ENCODE measurements at regions not wholly inside any gene's neighbourhood (a gene's known extent, or its start where the extent isn't known, plus 50 kb on each side); places are given as distances from the start of the nearest gene placed in this dataset.

DNA sequence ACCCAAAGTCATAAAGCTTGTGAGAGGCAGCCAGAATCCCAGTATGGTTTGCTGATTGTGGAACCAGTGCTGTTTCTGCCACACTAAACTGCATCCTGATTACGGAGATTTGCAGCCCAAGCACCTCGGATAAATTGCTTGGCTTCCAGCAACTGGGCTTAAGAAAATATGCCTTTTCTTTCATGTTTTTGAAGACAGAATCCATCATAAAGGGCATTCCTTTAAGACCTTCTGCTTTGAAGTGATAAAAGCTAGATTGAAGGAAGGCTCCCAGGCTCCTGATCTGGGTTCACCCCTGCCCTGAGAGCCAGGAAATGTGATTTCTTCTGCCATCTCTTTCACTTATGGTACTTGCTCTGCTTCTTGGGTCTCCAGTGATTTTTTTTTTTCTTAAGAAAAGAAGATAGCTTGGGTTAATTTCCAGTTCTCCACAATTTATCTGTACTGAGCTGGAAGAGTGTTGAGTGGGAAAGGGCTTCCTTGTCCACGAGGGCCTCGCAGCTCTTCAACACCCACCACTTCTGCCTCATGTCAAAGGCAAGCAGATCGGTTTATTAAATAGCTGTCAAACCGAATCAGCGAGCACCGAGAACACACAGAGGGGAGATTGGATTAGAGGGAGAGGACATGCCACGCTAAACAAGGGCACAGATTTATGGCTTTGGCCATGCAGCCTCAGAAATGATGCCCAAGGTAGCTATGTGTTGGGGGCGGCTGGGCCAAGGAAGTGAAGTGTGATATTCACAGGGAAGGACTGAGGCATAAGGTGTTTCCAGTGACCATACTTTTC is 94.9 kb upstream of the TBX20 start:
- ATAC-seq (ENCODE audit: insufficient read depth, low read depth) = no peak
- DNase-seq = no peak
- H3K9ac ChIP-seq (ENCODE audit: low read depth, low read length) = no peak overlapping the region
- H3K4me2 ChIP-seq (ENCODE audit: insufficient read depth, low read length) = no peak overlapping the region
- no peaks in the 10 kb centered on the region for H4K20me1 ChIP-seq (ENCODE audit: insufficient read depth, low read length)
- no peak for TF ChIP-seq EZH2 (IDR thresholded peaks at IDR 0.05; ENCODE audit: borderline replicate concordance, low read depth, low read length, severe bottlenecking)
- TF ChIP-seq, protein P1, sequence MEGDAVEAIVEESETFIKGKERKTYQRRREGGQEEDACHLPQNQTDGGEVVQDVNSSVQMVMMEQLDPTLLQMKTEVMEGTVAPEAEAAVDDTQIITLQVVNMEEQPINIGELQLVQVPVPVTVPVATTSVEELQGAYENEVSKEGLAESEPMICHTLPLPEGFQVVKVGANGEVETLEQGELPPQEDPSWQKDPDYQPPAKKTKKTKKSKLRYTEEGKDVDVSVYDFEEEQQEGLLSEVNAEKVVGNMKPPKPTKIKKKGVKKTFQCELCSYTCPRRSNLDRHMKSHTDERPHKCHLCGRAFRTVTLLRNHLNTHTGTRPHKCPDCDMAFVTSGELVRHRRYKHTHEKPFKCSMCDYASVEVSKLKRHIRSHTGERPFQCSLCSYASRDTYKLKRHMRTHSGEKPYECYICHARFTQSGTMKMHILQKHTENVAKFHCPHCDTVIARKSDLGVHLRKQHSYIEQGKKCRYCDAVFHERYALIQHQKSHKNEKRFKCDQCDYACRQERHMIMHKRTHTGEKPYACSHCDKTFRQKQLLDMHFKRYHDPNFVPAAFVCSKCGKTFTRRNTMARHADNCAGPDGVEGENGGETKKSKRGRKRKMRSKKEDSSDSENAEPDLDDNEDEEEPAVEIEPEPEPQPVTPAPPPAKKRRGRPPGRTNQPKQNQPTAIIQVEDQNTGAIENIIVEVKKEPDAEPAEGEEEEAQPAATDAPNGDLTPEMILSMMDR (IDR thresholded peaks at IDR 0.05; ENCODE audit: borderline replicate concordance, extremely low read depth, low read length, poor library complexity, severe bottlenecking) = no peak
- no peaks in the 10 kb centered on the region for H3K4me1 ChIP-seq (ENCODE audit: insufficient read depth, low read length)
- H3K4me3 ChIP-seq (ENCODE audit: low read depth in 1 of 2, low read length in 2 of 2) = no peak overlapping the region
- H3K79me2 ChIP-seq (ENCODE audit: insufficient read depth, low read length) = no peaks in the 10 kb centered on the region
- H3K36me3 ChIP-seq (ENCODE audit: insufficient read depth, low read length) = no peaks in the 10 kb centered on the region
- H3K9me3 ChIP-seq (ENCODE audit: insufficient read depth, low read length, severe bottlenecking) = no peaks in the 10 kb centered on the region
- H3K27me3 ChIP-seq (ENCODE audit: insufficient read depth, low read length, poor library complexity) = peaks cover 3% of the 10 kb centered on the region
- H2AFZ ChIP-seq (ENCODE audit: low read depth, low read length) = no peak overlapping the region
- H3K27ac ChIP-seq (ENCODE audit: low read length) = no peak overlapping the region

DNA sequence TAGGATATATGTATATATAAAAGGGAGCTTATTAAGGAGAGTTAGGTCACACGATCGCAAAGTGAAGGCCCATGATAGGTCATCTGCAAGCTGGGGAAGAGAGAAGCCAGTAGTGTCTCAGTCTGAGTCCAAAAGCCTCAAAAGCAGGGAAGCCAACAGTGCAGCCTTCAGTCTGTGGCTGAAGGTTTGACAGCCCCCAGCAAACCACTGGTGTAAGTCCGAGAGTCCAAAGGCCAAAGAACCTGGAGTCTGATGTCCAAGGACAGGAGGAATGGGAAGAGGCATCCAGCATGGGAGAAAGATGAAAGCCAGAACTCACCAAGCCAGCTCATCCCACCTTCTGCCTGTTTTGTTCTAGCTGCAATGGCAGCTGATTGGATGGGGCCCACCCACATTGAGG is 88.9 kb upstream of the TBX20 start:
- no peaks in the 10 kb centered on the region for H3K79me2 ChIP-seq (ENCODE audit: insufficient read depth, low read length)
- no peak overlapping the region for H3K27ac ChIP-seq (ENCODE audit: low read length)
- TF ChIP-seq, protein P1 (IDR thresholded peaks at IDR 0.05; ENCODE audit: borderline replicate concordance, extremely low read depth, low read length, poor library complexity, severe bottlenecking) = no peak
- TF ChIP-seq EZH2 (IDR thresholded peaks at IDR 0.05; ENCODE audit: borderline replicate concordance, low read depth, low read length, severe bottlenecking) = no peak
- ATAC-seq (ENCODE audit: insufficient read depth, low read depth) (no peak), DNase-seq (no peak)
- no peaks in the 10 kb centered on the region for H3K36me3 ChIP-seq (ENCODE audit: insufficient read depth, low read length)
- H4K20me1 ChIP-seq (ENCODE audit: insufficient read depth, low read length) = no peaks in the 10 kb centered on the region
- H3K4me3 ChIP-seq (ENCODE audit: low read depth in 1 of 2, low read length in 2 of 2) = no peak overlapping the region
- H2AFZ ChIP-seq (ENCODE audit: low read depth, low read length) = no peak overlapping the region
- no peaks in the 10 kb centered on the region for H3K4me1 ChIP-seq (ENCODE audit: insufficient read depth, low read length)
- no peaks in the 10 kb centered on the region for H3K9me3 ChIP-seq (ENCODE audit: insufficient read depth, low read length, severe bottlenecking)
- no peak overlapping the region for H3K9ac ChIP-seq (ENCODE audit: low read depth, low read length)
- H3K27me3 ChIP-seq (ENCODE audit: insufficient read depth, low read length, poor library complexity) = peaks cover 3% of the 10 kb centered on the region
- H3K4me2 ChIP-seq (ENCODE audit: insufficient read depth, low read length) = no peak overlapping the region

DNA sequence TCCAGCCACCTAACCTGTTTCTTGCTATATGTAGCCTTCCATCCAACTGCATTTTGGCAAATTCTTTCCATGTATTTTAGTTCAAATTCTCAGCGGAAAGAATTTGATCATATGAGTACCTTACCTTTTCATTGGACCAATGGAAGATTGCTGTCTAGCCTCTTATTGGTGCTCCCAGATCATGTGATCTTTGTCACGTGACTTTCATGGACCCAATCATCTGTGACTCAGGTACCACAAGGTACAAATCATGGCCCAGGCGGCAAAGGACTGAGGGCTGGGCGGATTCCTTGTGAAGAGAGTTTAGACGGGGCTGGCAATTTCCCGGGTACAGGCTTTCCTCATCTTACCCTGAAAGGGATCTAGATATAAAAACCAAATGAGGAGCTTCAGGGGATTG is 85.9 kb upstream of the TBX20 start:
- no peak for ATAC-seq (ENCODE audit: insufficient read depth, low read depth)
- DNase-seq = no peak
- no peaks in the 10 kb centered on the region for H3K36me3 ChIP-seq (ENCODE audit: insufficient read depth, low read length)
- TF ChIP-seq EZH2 (IDR thresholded peaks at IDR 0.05; ENCODE audit: borderline replicate concordance, low read depth, low read length, severe bottlenecking) = no peak
- TF ChIP-seq, protein P1 (IDR thresholded peaks at IDR 0.05; ENCODE audit: borderline replicate concordance, extremely low read depth, low read length, poor library complexity, severe bottlenecking) = no peak
- no peak overlapping the region for H2AFZ ChIP-seq (ENCODE audit: low read depth, low read length)
- H4K20me1 ChIP-seq (ENCODE audit: insufficient read depth, low read length) = no peaks in the 10 kb centered on the region
- H3K79me2 ChIP-seq (ENCODE audit: insufficient read depth, low read length) = no peaks in the 10 kb centered on the region
- H3K27ac ChIP-seq (ENCODE audit: low read length) = no peak overlapping the region
- H3K4me1 ChIP-seq (ENCODE audit: insufficient read depth, low read length) = no peaks in the 10 kb centered on the region
- no peak overlapping the region for H3K4me2 ChIP-seq (ENCODE audit: insufficient read depth, low read length)
- H3K9me3 ChIP-seq (ENCODE audit: insufficient read depth, low read length, severe bottlenecking) = no peaks in the 10 kb centered on the region
- H3K27me3 ChIP-seq (ENCODE audit: insufficient read depth, low read length, poor library complexity) = peaks cover 4% of the 10 kb centered on the region
- no peak overlapping the region for H3K4me3 ChIP-seq (ENCODE audit: low read depth in 1 of 2, low read length in 2 of 2)
- H3K9ac ChIP-seq (ENCODE audit: low read depth, low read length) = no peak overlapping the region

All from DND-41 (cell line).